HepG2 (cell line): ENCODE measurements at regions not wholly inside any gene's neighbourhood (a gene's known extent, or its start where the extent isn't known, plus 50 kb on each side); places are given as distances from the start of the nearest gene placed in this dataset.

Experiments
- ATAC-seq: fragments of 200-7000 bp; cut with Tn5 transposase; 3 replicates; pipeline ENCODE4 v1.9.1; 2020; ENCODE audit warnings: mild to moderate bottlenecking, moderate library complexity
- BruUV-seq: library from RNA; stranded (reverse); fragments of 400-500 nt; replicated peaks from 2 replicates; lab custom pipeline; 2021; lab: Mats Ljungman, UMichigan
- CTCF ChIA-PET: fragments of 300-600 bp; formaldehyde crosslinking; extraction: SDS; loops from one replicate; lab custom pipeline; 2021; ENCODE audit warnings: low total read pairs, inconsistent platforms, low intra/inter-chr PET ratio; lab: Yijun Ruan, JAX
- POLR2A ChIA-PET: fragments of 350-600 bp; sonication (Branson Sonifier 250); formaldehyde crosslinking; loops from one replicate; lab custom pipeline; 2020; ENCODE audit warnings: antibody characterized with exemption, inconsistent platforms; lab: Yijun Ruan, JAX
- DNase-seq: peaks from one replicate; pipeline ENCODE4 v3.0.0-alpha.2; 2015; ENCODE audit warnings: low spot score
- FAIRE-seq: peaks from 3 replicates; lab custom pipeline; 2011; peaks lifted over from hg19 to GRCh38; lab: Jason Lieb, UNC
- H2AFZ ChIP-seq: one replicate; pipeline ENCODE4 v1.6.1; 2011; ENCODE audit warnings: low read length, inconsistent platforms
- H3K27ac ChIP-seq: fragments of 300-600 bp; 3 replicates; pipeline ENCODE4 v1.8.0; 2011; ENCODE audit warnings: mixed run types, mild to moderate bottlenecking, mixed read lengths, low read length, inconsistent platforms; ENCODE audit not compliant: insufficient read depth; ENCODE audit errors: extremely low read length
- H3K27me3 ChIP-seq, 2 experiments: fragments of 200-600 bp in 1 of 2; 2 replicates in 1 of 2; 3 replicates in 1 of 2; pipeline versions ENCODE4 v1.6.0 to v1.8.0; 2011; ENCODE audit warnings: low read length in 2 of 2, mild to moderate bottlenecking in 2 of 2, moderate library complexity in 2 of 2, inconsistent platforms in 1 of 2; ENCODE audit not compliant: insufficient read depth in 2 of 2, control insufficient read depth in 1 of 2
- H3K36me3 ChIP-seq, 2 experiments: fragments of 200-600 bp in 1 of 2; replicated peaks in 1 of 2; 2 replicates in 1 of 2; 3 replicates in 1 of 2; pipeline versions ENCODE4 v1.5.1 to v1.8.0; 2011; ENCODE audit warnings: low read length in 2 of 2, inconsistent platforms in 1 of 2; ENCODE audit not compliant: insufficient read depth in 2 of 2, control insufficient read depth in 1 of 2
- H3K4me1 ChIP-seq: 2 replicates; pipeline ENCODE4 v1.5.1; 2012; ENCODE audit warnings: low read length, inconsistent platforms; ENCODE audit not compliant: insufficient read depth
- H3K4me2 ChIP-seq: 2 replicates; pipeline ENCODE4 v1.6.0; 2011; ENCODE audit warnings: low read depth, low read length, inconsistent platforms
- H3K4me3 ChIP-seq, 3 experiments: fragments of 200-600 bp in 1 of 3; sonication (generic), shearing (Covaris generic) in 1 of 3; replicated peaks in 1 of 3; 2 replicates each; pipeline ENCODE4 v1.5.1; 2011 to 2016; ENCODE audit warnings: low read length in 3 of 3, inconsistent platforms in 2 of 3, low read depth in 2 of 3, mild to moderate bottlenecking in 2 of 3, control low read depth in 1 of 3, mixed read lengths in 1 of 3; ENCODE audit not compliant: insufficient read depth in 1 of 3
- H3K79me2 ChIP-seq: one replicate; pipeline ENCODE4 v1.6.1; 2011; ENCODE audit warnings: low read length, inconsistent platforms; ENCODE audit not compliant: insufficient read depth
- H3K9ac ChIP-seq: 2 replicates; pipeline ENCODE4 v1.6.0; 2011; ENCODE audit warnings: mild to moderate bottlenecking, low read depth, low read length, inconsistent platforms; ENCODE audit not compliant: insufficient read depth
- H3K9me3 ChIP-seq: 2 replicates; pipeline ENCODE4 v1.5.1; 2012; ENCODE audit warnings: mild to moderate bottlenecking, low read length
- H4K20me1 ChIP-seq: 2 replicates; pipeline ENCODE4 v1.6.0; 2011; ENCODE audit warnings: inconsistent platforms, mild to moderate bottlenecking, low read length, moderate library complexity; ENCODE audit not compliant: insufficient read depth
- CEBPG ChIP-seq: IDR thresholded peaks from 2 replicates; pipeline ENCODE4 v1.6.1; 2016
- HNF4A ChIP-seq: sonication (generic); formaldehyde crosslinking; IDR thresholded peaks from 2 replicates; pipeline ENCODE4 v1.4.0; 2020; ENCODE audit warnings: missing genetic modification reagents
- SIN3B ChIP-seq: fragments of 150-350 bp; IDR thresholded peaks from 2 replicates; pipeline ENCODE4 v1.6.1; 2014; ENCODE audit warnings: low read length
- YY1 ChIP-seq: IDR thresholded peaks from 2 replicates; pipeline ENCODE4 v1.6.1; 2011; ENCODE audit warnings: low read length, low read depth, moderate library complexity, mild to moderate bottlenecking; ENCODE audit not compliant: insufficient read depth, insufficient replicate concordance
- ZFP91 ChIP-seq: sonication (generic); formaldehyde crosslinking; IDR thresholded peaks from 2 replicates; pipeline ENCODE4 v1.9.0; 2022; ENCODE audit warnings: missing genetic modification reagents, mild to moderate bottlenecking, borderline replicate concordance
- ZNF34 ChIP-seq: sonication (generic); formaldehyde crosslinking; IDR thresholded peaks from 2 replicates; pipeline ENCODE4 v1.4.0; 2020; ENCODE audit warnings: mild to moderate bottlenecking, missing genetic modification reagents, borderline replicate concordance
- ZSCAN29 ChIP-seq: sonication (generic); formaldehyde crosslinking; conservative IDR thresholded peaks from 2 replicates; pipeline ENCODE4 v1.4.0; 2020; ENCODE audit warnings: mild to moderate bottlenecking, missing genetic modification reagents
- WGBS: methylation state at CpG from one replicate; pipeline ENCODE4 v1.1.6; 2017; ENCODE audit warnings: low lambda C conversion rate; 5-methylcytosine and 5-hydroxymethylcytosine counted together
- in situ Hi-C: cut with HindIII; loops from 2 replicates; pipeline ENCODE4 v1.10.0; 2017; ENCODE audit warnings: low pct_unique_long_range_greater_than_20kb; ENCODE audit not compliant: extremely low pct_ligation_motif_present
- intact Hi-C: fragments of 100-400 bp; cut with micrococcal nuclease; formaldehyde crosslinking; loops from one replicate; pipeline ENCODE4 v1.10.0; 2022; ENCODE audit not compliant: unreplicated experiment

GRCh38 chr3:43922374-43922773, 231.6 kb downstream of the ABHD5 start:
- no peak for FAIRE-seq
- H3K79me2 ChIP-seq: no peaks in the 10 kb centered on the region

GRCh38 chr3:43923104-43923882, 232.6 kb downstream of the ABHD5 start:
- no peak for TF ChIP-seq ZSCAN29 (CRISPR knock-in tag)
- no peak for TF ChIP-seq YY1
- intact Hi-C loops: no loop called here
- 34% methylated on average over 12 of the region's 13 CpGs for WGBS
- no peaks in the 10 kb centered on the region for H3K4me1 ChIP-seq
- no peaks in the 10 kb centered on the region for H3K79me2 ChIP-seq
- FAIRE-seq: no peak
- H3K9me3 ChIP-seq: no peaks in the 10 kb centered on the region
- no peak overlapping the region for H3K4me3 ChIP-seq
- H2AFZ ChIP-seq: no peak overlapping the region
- no peak for ATAC-seq
- CTCF ChIA-PET: no interaction called here
- peaks cover 0 to 17% of the 10 kb centered on the region in 2 experiments; a peak in 1 of 5 replicates for H3K27me3 ChIP-seq
- no TSS peak for BruUV-seq
- no peak overlapping the region for H3K27ac ChIP-seq
- no peaks in the 10 kb centered on the region for H4K20me1 ChIP-seq
- no peak for DNase-seq
- no peak overlapping the region for H3K4me2 ChIP-seq
- POLR2A ChIA-PET: no interaction called here
- in situ Hi-C loops: no loop called here
- no peaks in the 10 kb centered on the region for H3K36me3 ChIP-seq
- no peak overlapping the region for H3K9ac ChIP-seq

More at GRCh38 chr3:43922374-43922773, 231.6 kb downstream of the ABHD5 start:
- CTCF ChIA-PET: no interaction called here
- Histone ChIP-seq H3K27me3 (peaks cover 0 to 16% of the 10 kb centered on the region in 2 experiments; a peak in 1 of 5 replicates), H2AFZ (no peak overlapping the region), H3K4me2 (no peak overlapping the region), H3K9ac (no peak overlapping the region), H3K27ac (no peak overlapping the region), H4K20me1 (no peaks in the 10 kb centered on the region), H3K4me3 (no peak overlapping the region), H3K4me1 (no peaks in the 10 kb centered on the region), H3K36me3 (no peaks in the 10 kb centered on the region), H3K9me3 (no peaks in the 10 kb centered on the region)
- in situ Hi-C loops: no loop called here
- TF ChIP-seq SIN3B (no peak), HNF4A (CRISPR knock-in tag) (peak; percentile 24; the same call in 1 of the 2 replicates), ZFP91 (CRISPR knock-in tag) (no peak), CEBPG (0 out of 2 replicates have a peak, but pooled peaks have one; percentile 8), ZNF34 (CRISPR knock-in tag) (no peak)
- no peak for ATAC-seq
- 4% methylated on average over 3 of the region's 3 CpGs for WGBS
- intact Hi-C loops: no loop called here
- POLR2A ChIA-PET: no interaction called here
- DNase-seq: no peak
- no TSS peak for BruUV-seq
